T-cell (primary cell): ENCODE measurements at regions not wholly inside any gene's neighbourhood (a gene's known extent, or its start where the extent isn't known, plus 50 kb on each side); places are given as distances from the start of the nearest gene placed in this dataset.

Source experiments
- ATAC-seq, 4 experiments: fragments of 200-7000 bp in 3 of 4; fragments of 150-1000 bp in 1 of 4; cut with Tn5 transposase; replicated peaks in 1 of 4; 1 replicate in 3 of 4; 2 replicates in 1 of 4; pipeline ENCODE4 v1.10.0; 2021; ENCODE audit warnings: moderate library complexity in 3 of 4, mild to moderate bottlenecking in 2 of 4, moderate number of reproducible peaks in 1 of 4
- CTCF ChIA-PET, 2 donors: fragments of 300-600 bp; sonication (Branson Sonifier 250); formaldehyde crosslinking; loops; one replicate each; lab custom pipeline; 2022; ENCODE audit warnings: antibody characterized with exemption in 2 of 2; lab: Charles Lee
- POLR2A ChIA-PET, 2 donors: fragments of 300-600 bp; sonication (Branson Sonifier 250); formaldehyde crosslinking; loops; one replicate each; lab custom pipeline; 2022; ENCODE audit warnings: antibody characterized with exemption in 2 of 2; lab: Charles Lee
- DNase-seq, 35 experiments: peaks; one replicate each; pipeline versions ENCODE4 v3.0.0 to v3.0.0-alpha.2; 2013 to 2023
- H3K27ac ChIP-seq: one replicate; pipeline ENCODE4 v1.5.1; 2013; ENCODE audit warnings: low read length
- H3K27me3 ChIP-seq, 2 experiments: replicated peaks in 1 of 2; 1 replicate in 1 of 2; 2 replicates in 1 of 2; pipeline versions ENCODE4 v1.6.1 to v1.7.0; 2013; ENCODE audit warnings: low read length in 1 of 2, mixed read lengths in 1 of 2; ENCODE audit not compliant: control insufficient read depth in 2 of 2, insufficient read depth in 2 of 2; ENCODE audit errors: extremely low read depth in 1 of 2
- H3K36me3 ChIP-seq, 2 donors: 1 replicate in 1 of 2; 2 replicates in 1 of 2; pipeline versions ENCODE4 v1.6.1 to v1.7.0; 2013; ENCODE audit warnings: low read length in 1 of 2; ENCODE audit not compliant: control insufficient read depth in 2 of 2, insufficient read depth in 1 of 2; ENCODE audit errors: extremely low read depth in 1 of 2
- H3K4me1 ChIP-seq, 2 experiments: 1 replicate in 1 of 2; 2 replicates in 1 of 2; pipeline versions ENCODE4 v1.6.1 to v1.7.0; 2013; ENCODE audit warnings: low read length in 2 of 2, mixed read lengths in 1 of 2; ENCODE audit not compliant: insufficient read depth in 2 of 2, control insufficient read depth in 1 of 2; ENCODE audit errors: extremely low read depth in 1 of 2
- H3K4me3 ChIP-seq, 2 donors: 1 replicate in 1 of 2; 2 replicates in 1 of 2; pipeline versions ENCODE4 v1.5.1 to v1.7.0; 2013; ENCODE audit warnings: mild to moderate bottlenecking in 2 of 2, low read length in 1 of 2, moderate library complexity in 1 of 2; ENCODE audit not compliant: control insufficient read depth in 1 of 2; ENCODE audit errors: extremely low read depth in 1 of 2
- H3K9me3 ChIP-seq: 2 replicates; pipeline ENCODE4 v1.7.0; 2013
- H3K27ac Mint-ChIP-seq, 2 donors: one replicate each; pipeline ENCODE4 v1.8.0; 2020 to 2021; ENCODE audit warnings: mild to moderate bottlenecking in 2 of 2, mixed read lengths in 2 of 2
- H3K27me3 Mint-ChIP-seq, 2 donors: one replicate each; pipeline ENCODE4 v1.8.0; 2021 to 2022; ENCODE audit warnings: mixed read lengths in 2 of 2
- H3K36me3 Mint-ChIP-seq: one replicate; pipeline ENCODE4 v1.8.0; 2021; ENCODE audit warnings: mixed read lengths
- H3K4me1 Mint-ChIP-seq, 3 donors: one replicate each; pipeline ENCODE4 v1.8.0; 2020 to 2022; ENCODE audit warnings: mixed read lengths in 3 of 3, mild to moderate bottlenecking in 1 of 3
- H3K4me3 Mint-ChIP-seq, 3 donors: one replicate each; pipeline ENCODE4 v1.8.0; 2020 to 2022; ENCODE audit warnings: mild to moderate bottlenecking in 3 of 3, mixed read lengths in 3 of 3, moderate library complexity in 3 of 3
- H3K9me3 Mint-ChIP-seq, 3 donors: one replicate each; pipeline ENCODE4 v1.8.0; 2020 to 2022; ENCODE audit warnings: mixed read lengths in 3 of 3
- WGBS: methylation state at CpG from one replicate; pipeline ENCODE4 v1.1.5; 2013; ENCODE audit warnings: missing lambda C conversion rate; ENCODE audit not compliant: insufficient coverage; 5-methylcytosine and 5-hydroxymethylcytosine counted together

DNA sequence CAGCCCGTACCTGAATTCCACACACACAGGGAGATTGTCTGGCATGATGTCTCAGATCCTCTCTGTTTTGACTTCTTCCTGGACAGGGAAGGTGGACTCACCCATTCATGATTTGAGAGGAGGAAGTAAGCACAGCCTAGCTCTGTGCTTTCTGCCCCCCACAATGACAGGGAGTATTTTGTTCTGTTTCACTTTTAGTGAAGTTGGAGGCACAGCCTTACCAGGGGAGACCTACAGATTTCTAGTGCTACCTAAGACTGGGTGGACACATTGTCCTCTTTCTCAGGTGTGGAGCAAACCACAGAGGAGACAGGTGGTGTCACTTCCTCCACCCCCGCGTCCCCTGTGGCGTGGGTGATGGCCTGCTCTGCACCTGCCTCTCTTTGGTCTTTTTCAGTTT, 408.6 kb upstream of the PFKP start:
- no peaks in the 10 kb centered on the region for H3K9me3 ChIP-seq
- no peaks in the 10 kb centered on the region for H3K36me3 Mint-ChIP-seq
- peaks cover 0 to 9% of the 10 kb centered on the region in 2 experiments for H3K27me3 ChIP-seq
- no peak overlapping the region for H3K4me3 Mint-ChIP-seq
- peaks cover 12 to 16% of the 10 kb centered on the region in 2 donors for H3K27me3 Mint-ChIP-seq
- H3K36me3 ChIP-seq: no peaks in the 10 kb centered on the region
- ChIA-PET CTCF (no interaction called here), POLR2A (no interaction called here)
- no peaks in the 10 kb centered on the region for H3K4me1 Mint-ChIP-seq
- no peak overlapping the region for H3K27ac Mint-ChIP-seq
- ATAC-seq: no peak
- H3K4me1 ChIP-seq: no peaks in the 10 kb centered on the region
- no peak overlapping the region for H3K4me3 ChIP-seq
- 57% methylated on average over 3 of the region's 4 CpGs for WGBS
- peaks cover 0 to 4% (median 0%) of the 10 kb centered on the region in 3 donors for H3K9me3 Mint-ChIP-seq
- no peak for DNase-seq
- no peak overlapping the region for H3K27ac ChIP-seq

DNA sequence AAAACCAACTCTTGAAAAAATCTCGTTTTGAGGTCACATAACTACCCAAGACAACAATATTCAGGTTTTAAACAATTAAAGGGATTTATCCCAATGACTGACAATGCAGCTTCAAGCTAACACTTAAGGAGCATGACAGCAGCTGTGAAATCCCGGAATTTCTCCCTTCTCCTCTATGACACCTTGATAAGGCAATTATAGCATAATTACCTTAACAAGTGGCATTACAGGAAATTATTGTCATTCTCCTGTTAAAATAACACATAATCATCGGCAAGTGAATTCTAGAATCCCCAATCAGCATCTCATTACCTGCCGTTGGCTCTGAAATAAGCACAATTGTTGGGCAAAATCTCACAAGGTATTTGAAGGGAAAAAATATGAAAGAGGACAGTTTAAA, 417.0 kb upstream of the PFKP start:
- CTCF ChIA-PET: no interaction called here
- Histone ChIP-seq H3K36me3 (no peaks in the 10 kb centered on the region), H3K27me3 (no peaks in the 10 kb centered on the region), H3K27ac (no peak overlapping the region), H3K4me1 (no peaks in the 10 kb centered on the region), H3K4me3 (no peak overlapping the region), H3K9me3 (no peaks in the 10 kb centered on the region)
- Mint-ChIP-seq H3K4me1 (no peaks in the 10 kb centered on the region), H3K36me3 (no peaks in the 10 kb centered on the region), H3K4me3 (no peak overlapping the region), H3K27ac (no peak overlapping the region), H3K9me3 (peaks cover 0 to 3% (median 0%) of the 10 kb centered on the region in 3 donors), H3K27me3 (peaks cover 0 to 9% of the 10 kb centered on the region in 2 donors)
- POLR2A ChIA-PET: no interaction called here
- DNase-seq (no peak), ATAC-seq (no peak)
- WGBS: no CpG with 5 or more reads among the region's 4 CpGs

- peaks cover 0 to 19% of the 10 kb centered on the region in 2 donors for H3K27me3 Mint-ChIP-seq
- ChIA-PET CTCF (no interaction called here), POLR2A (no interaction called here)
- 100% methylated on average over 1 of the region's 4 CpGs for WGBS
- H3K4me3 Mint-ChIP-seq: no peak overlapping the region
- no peaks in the 10 kb centered on the region for H3K36me3 Mint-ChIP-seq
- H3K9me3 Mint-ChIP-seq: peaks cover 0 to 4% (median 0%) of the 10 kb centered on the region in 3 donors
- DNase-seq: no peak
- no peaks in the 10 kb centered on the region for H3K4me1 Mint-ChIP-seq
- H3K9me3 ChIP-seq: no peaks in the 10 kb centered on the region
- no peaks in the 10 kb centered on the region for H3K36me3 ChIP-seq
- ATAC-seq: no peak
- H3K27ac Mint-ChIP-seq: no peak overlapping the region
- no peaks in the 10 kb centered on the region for H3K27me3 ChIP-seq
- no peak overlapping the region for H3K4me3 ChIP-seq
- no peaks in the 10 kb centered on the region for H3K4me1 ChIP-seq
- H3K27ac ChIP-seq: no peak overlapping the region
Observed at GRCh38 chr10:2641028-2641427, 426.3 kb upstream of the PFKP start.

DNA sequence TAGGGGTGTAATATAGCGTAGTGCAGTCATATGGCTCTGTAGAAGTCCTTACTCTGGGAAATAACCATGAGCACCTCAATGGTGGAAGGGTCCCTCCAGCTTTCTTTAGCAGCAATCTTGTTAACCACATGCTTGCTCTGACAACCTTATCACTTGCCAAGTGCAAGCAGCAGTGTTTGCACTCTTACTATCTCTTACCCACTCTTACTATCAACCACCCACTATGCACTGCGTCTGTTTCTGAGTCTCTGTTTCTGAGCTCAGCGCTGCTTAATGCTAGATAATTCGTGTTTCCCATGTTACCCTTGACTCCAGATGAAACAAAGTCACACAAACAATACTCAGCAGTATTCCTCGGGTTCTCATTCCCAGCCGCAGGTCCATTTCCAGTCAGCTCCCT, 433.7 kb upstream of the PFKP start:
- CTCF ChIA-PET: no interaction called here
- no peaks in the 10 kb centered on the region for H3K36me3 ChIP-seq
- H3K27ac ChIP-seq: no peak overlapping the region
- 79% methylated on average over 4 of the region's 6 CpGs for WGBS
- no peaks in the 10 kb centered on the region for H3K9me3 ChIP-seq
- Mint-ChIP-seq H3K9me3 (no peaks in the 10 kb centered on the region), H3K27me3 (peaks cover 3 to 16% of the 10 kb centered on the region in 2 donors), H3K27ac (no peak overlapping the region), H3K4me1 (no peaks in the 10 kb centered on the region), H3K4me3 (no peak overlapping the region), H3K36me3 (no peaks in the 10 kb centered on the region)
- H3K4me1 ChIP-seq: no peaks in the 10 kb centered on the region
- ATAC-seq: no peak
- no peak overlapping the region for H3K4me3 ChIP-seq
- H3K27me3 ChIP-seq: no peaks in the 10 kb centered on the region
- no peak for DNase-seq
- POLR2A ChIA-PET: interaction anchor here in 1 of 2 donors (0.5 kb wide), 1 partner anchor 29 kb away, joined by 3 read pairs; no protein-coding TSS in a partner anchor

- H3K27ac Mint-ChIP-seq: no peak overlapping the region
- CTCF ChIA-PET: interaction anchor here in 1 of 2 donors (0.6 kb wide), 1 partner anchor 262 kb away, joined by 4 read pairs; no protein-coding TSS in a partner anchor
- no peak overlapping the region for H3K4me3 ChIP-seq
- no peaks in the 10 kb centered on the region for H3K36me3 ChIP-seq
- 74% methylated on average over 6 of the region's 11 CpGs for WGBS
- POLR2A ChIA-PET: no interaction called here
- H3K36me3 Mint-ChIP-seq: no peaks in the 10 kb centered on the region
- H3K4me1 Mint-ChIP-seq: no peaks in the 10 kb centered on the region
- no peaks in the 10 kb centered on the region for H3K9me3 Mint-ChIP-seq
- H3K4me3 Mint-ChIP-seq: no peak overlapping the region
- H3K27me3 ChIP-seq: no peaks in the 10 kb centered on the region
- H3K4me1 ChIP-seq: no peaks in the 10 kb centered on the region
- no peak for ATAC-seq
- H3K27me3 Mint-ChIP-seq: peaks cover 3 to 9% of the 10 kb centered on the region in 2 donors
- H3K27ac ChIP-seq: no peak overlapping the region
- no peak for DNase-seq
- H3K9me3 ChIP-seq: no peaks in the 10 kb centered on the region
Observed at GRCh38 chr10:2631557-2632205, 435.7 kb upstream of the PFKP start.

- Histone ChIP-seq H3K9me3 (no peaks in the 10 kb centered on the region), H3K27me3 (no peaks in the 10 kb centered on the region), H3K4me3 (no peak overlapping the region), H3K4me1 (no peaks in the 10 kb centered on the region), H3K27ac (no peak overlapping the region), H3K36me3 (no peaks in the 10 kb centered on the region)
- H3K27ac Mint-ChIP-seq: no peak overlapping the region
- no peak for ATAC-seq
- no peaks in the 10 kb centered on the region for H3K4me1 Mint-ChIP-seq
- CTCF ChIA-PET: no interaction called here
- DNase-seq: no peak
- whole genome bisulfite sequencing: 87% methylated on average over 6 of the region's 6 CpGs
- H3K27me3 Mint-ChIP-seq: peaks cover under 1 to 3% of the 10 kb centered on the region in 2 donors
- POLR2A ChIA-PET: no interaction called here
- H3K9me3 Mint-ChIP-seq: no peaks in the 10 kb centered on the region
- H3K36me3 Mint-ChIP-seq: no peaks in the 10 kb centered on the region
- no peak overlapping the region for H3K4me3 Mint-ChIP-seq
Observed at GRCh38 chr10:2628705-2629104, 438.6 kb upstream of the PFKP start.
